ENCODE measurements at regions not wholly inside any gene's neighbourhood (a gene's known extent, or its start where the extent isn't known, plus 50 kb on each side); places are given as distances from the start of the nearest gene placed in this dataset.

DNA sequence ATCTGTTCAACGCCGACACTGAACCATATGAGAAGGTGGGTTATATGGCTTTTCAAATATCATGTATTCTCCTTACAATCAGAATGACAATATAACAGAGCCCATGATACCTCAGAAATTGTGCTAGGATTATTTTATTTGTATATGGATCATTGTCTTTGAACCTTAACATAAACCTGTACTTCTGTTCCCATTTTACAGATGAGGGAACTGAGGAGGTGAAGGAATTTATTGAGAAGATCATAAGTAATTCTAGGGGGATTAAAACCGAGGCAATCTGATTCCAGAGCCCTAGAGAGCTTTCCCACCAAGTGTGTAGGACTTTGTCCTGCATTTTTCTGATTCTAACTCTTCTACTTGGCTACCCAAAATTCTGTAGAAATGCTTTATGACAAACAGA is 279.8 kb upstream of the FANCL start:
- no peak for DNase-seq (ENCODE audit: low read depth, low spot score)

DNA sequence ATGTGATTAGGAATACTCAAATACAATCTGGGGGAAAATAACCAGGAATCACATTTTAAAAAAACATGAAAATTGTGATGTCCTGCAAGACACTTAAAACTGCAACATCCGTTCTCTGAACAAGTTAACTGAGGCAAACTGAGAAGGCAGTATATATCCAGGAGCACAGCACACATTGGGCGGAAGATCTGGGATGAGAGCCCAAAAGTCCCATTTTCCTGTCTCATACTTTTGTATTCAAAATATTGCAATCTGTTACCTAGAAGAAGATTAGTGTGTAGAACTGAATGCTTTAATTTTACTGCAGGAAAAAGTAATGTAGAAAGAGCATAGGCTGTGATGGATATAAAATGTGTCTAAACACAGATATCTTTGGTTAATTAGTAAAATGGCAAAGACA is 276.8 kb upstream of the FANCL start:
- DNase-seq (ENCODE audit: low read depth, low spot score): no peak

DNA sequence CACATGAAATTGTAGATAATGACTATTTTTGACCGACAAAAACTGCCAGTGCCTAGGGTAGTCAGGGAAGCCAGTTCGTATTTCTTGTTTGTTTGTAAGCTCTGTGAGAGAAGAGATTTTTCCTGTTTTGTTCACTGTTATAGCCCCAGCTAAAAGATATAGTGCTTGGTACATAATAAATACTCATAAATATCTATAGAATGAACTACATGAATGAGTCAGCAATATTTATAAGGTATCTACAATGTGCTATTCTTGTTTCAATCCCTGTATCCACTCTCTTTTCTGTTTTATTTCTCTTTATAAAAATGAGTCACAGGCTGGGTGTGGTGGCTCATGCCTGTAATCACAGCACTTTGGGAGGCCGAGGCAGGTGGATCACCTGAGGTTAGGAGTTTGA is 275.6 kb upstream of the FANCL start:
- DNase-seq (ENCODE audit: low read depth, low spot score): no peak

DNA sequence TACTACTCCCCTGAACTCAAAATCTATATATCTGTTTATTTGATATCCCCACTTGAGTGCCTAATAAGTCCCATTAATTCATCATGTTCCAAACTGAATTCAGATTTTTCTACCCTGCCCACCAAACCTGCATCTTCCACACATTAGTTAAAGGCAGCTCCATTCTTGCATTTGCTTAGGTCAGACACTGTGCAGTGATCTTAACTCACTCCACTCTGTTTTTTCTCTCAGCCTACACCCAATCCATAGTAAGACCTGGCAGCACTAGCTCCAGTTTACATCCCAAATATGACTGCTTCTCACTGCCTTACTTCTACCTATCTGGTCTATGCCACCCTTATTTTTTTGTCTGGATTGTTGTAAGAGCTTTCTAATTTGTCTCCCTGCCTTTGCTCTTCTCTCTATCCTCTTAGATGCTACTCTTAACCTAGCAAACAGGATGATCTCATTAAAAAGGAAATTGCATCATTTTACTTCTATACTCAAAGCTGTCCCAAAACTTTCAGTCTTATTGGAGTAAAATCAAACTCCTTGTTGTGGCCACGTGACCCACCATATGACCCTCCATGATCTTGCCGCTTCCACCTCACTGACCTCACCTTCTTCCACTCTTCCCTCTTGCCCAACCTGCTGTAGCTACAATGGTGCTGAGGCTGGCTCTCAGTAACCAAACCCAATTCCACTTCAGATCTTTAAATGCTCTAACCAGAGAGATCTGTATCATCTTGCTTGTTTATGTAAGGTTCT is 274.9 kb upstream of the FANCL start:
- DNase-seq (ENCODE audit: low read depth, low spot score): no peak

DNA sequence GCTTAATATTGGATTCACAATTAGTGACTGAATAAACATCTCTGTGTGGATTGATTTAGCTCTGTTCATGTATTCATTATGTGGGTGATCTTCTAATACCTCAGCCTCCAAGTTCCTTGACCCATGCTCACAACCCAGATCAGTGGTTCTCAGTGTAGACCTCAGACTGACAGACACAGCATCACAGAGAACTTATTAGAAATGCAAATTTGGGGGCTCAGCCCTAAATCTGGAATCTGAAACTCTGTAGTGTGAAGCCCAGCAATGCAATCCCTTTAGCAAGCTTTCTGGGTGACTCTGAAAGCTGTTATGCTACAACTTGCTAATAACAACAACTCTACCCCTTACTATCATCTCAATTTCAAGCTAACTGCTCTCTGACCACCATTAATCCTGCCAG is 273.1 kb upstream of the FANCL start:
- no peak for DNase-seq (ENCODE audit: low read depth, low spot score)

DNA sequence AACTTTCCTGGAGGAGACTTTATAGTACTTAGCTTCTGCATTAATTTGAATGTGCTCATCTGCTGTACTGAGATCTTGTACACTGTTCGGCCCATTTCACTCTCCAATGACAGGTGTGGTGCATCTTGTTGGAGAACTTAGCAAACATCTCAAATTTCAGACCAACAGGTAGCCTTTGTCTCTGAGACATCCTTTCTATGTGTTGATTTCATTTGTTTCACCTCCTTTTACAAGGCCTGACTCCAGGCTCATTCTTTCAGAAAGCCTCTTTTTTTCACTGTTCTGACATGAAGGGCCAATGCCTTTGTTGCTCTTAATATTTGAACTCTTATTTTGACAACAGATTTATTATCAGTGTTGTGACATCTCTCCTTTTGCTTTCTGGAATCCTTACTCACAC is 271.8 kb upstream of the FANCL start:
- no peak for DNase-seq (ENCODE audit: low read depth, low spot score)

DNA sequence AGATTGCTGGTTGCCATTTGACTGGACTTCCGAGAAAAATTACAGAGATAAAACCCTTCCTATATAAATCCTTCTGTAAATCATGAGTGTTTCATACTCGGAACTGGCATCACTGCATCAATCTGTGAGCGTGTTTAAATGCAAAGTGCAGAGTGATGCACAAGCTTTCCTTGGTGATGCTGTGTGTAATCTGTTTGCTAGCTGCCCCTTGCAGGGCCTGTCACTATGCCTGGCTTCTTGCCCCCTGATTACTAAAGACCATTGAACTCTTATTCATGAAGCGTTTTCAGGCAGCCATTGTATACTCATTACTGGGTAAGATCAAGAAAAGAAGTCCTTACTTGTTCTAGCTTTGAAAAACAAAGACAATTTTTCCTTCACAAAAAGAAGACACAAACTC is 266.9 kb upstream of the FANCL start:
- DNase-seq (ENCODE audit: low read depth, low spot score): no peak

DNA sequence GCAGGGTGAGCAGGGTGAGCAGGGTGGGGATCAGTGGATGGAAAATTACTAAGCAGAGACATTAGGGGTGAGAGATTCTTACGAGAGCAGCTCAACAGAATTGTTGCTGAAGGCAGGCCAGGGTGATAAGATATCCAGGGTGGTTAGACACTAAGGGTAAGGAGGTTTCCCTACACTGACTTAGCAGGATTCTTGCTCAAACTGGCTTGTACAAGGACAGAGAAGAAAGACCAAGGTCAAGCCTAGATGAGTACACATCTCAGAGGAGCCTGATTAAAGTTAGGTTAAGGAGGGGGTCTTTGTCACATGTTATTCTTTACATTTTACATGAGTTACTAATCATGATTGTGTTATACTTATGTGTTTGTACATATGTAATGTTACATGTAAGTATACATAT is 262.8 kb upstream of the FANCL start:
- DNase-seq (ENCODE audit: low read depth, low spot score): no peak

DNA sequence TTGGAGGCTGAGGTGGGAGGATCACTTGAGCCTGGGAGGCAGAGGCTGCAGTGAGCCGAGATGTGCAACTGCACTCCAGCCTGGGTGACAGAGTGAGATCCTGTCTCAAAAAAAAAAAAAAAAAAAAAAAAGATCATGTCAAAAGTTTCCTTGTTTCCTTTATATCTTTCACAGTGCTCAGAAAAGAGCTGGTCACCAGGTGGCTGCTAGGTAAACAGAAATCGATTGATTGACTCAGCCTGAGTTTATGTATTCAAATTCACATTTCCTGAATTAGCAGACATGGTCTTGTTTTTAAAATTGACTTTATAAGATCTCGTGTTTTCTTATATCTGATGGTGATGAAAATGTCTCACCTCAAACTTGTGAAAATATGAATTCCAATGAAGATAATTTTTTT is 261.8 kb upstream of the FANCL start:
- no peak for DNase-seq (ENCODE audit: low read depth, low spot score)

DNA sequence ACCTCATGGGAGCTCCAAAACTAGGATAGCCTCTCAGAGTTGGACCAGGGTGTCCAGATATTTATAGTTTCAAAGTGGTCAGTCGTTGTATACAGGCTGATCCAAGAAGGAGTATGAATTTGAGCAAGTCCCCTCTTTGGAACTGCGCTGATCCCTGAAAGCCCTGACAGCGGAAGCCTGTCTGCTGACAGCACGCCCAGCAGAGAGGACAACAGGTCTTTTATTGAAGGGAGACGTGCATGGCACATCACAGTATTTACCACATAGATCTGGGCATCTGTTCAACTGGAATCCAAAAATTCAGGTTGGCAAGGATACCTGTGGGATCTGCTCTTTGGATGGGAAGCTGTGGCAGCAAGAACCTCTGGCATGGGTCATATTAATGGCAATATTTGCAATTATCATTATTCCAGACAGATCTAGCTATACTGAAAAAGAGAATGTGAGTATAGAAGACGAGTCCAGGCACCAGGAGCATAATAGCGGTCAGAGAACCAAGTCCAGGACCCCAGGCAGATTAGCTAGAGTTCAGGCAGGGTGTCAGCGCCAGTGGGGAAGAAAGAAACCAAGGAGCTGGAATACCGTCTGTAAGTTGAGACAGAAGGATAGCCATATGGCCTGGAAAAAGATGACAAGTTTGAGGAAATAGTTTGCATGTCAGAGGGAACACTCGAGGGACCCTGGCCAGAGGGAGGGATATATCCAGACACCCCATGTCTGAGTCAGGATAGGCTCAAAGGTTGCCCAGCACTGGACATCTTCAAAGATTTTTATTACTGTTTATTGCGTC is 260.4 kb upstream of the FANCL start:
- DNase-seq (ENCODE audit: low read depth, low spot score): no peak

DNA sequence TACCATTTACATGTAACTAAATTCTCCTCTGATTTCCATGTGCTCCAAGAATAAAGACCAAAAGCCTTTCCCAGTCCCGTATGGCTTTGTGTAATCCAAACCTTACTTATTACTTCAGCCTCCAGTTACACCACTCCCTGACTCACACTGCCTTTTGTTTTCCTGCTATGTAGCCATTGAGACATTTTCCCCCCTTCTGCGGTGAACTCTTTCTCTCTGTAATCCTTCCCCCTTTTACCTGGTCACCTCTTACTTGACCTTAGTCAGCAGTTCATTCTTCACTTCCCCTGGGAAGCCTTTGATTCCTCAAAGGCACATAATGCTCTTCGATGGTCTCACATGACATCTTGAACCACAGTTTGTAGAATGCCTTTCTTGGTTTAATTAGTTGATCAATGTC is 256.0 kb upstream of the FANCL start:
- DNase-seq (ENCODE audit: low read depth, low spot score): no peak

DNA sequence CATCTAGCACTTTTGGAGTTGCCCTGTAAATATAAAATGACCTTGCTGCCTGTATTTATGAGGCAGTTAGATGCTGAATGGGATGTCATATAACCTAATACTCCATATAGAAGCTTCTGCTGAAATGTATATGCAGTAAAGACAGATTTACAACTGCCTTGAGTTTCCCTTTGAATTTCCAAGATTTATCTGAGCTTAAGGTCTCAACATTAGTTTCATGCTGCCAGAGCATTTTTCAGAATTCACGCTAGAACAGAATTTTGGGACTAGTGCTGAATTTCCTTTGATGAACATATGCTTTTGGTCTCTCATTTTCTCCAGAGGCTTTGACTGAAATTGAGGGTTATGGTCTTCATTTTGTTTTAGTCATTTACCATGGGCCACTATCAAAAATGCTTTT is 254.7 kb upstream of the FANCL start:
- DNase-seq (ENCODE audit: low read depth, low spot score): no peak

DNA sequence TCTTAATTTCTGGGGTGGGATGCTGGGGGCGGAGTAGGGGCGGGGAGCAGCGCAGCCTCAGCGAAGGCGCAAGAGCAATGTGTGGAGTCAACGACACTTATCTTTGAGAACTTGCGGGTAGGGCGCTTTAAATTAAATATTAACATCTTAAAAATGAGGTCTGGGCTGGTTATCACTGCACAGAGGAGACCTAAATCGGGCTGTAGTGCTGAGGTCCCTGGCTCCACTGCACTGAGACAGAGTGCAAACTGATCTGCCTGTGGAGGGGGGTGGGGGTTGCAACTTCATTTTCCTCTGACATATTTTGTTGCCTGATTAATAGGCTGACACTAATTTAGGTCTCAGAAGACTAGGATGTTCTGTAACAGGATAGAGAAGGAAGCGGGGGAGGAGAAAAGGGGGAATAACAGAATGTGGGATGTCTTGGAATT is 253.0 kb upstream of the FANCL start:
- no peak for DNase-seq (ENCODE audit: low read depth, low spot score)

DNA sequence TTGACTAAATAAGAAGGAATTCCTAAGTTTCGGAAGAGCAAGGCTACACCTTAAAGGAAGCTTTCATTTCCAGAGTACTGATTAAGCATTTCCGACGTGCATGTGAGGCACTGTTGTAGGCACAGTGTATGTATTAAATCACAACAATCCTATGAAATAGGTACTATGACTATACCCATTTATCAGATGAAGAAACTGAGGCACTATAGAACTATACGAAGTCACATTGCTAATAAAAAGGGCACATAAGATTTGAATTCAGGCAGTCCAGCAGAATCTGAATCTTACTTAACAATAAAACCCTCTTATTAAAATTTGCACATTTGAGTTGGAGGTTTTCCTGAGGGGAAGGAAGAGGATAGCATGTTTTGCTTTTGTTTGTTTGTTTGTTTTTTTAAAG is 243.5 kb upstream of the FANCL start:
- no peak for DNase-seq (ENCODE audit: low read depth, low spot score)

DNA sequence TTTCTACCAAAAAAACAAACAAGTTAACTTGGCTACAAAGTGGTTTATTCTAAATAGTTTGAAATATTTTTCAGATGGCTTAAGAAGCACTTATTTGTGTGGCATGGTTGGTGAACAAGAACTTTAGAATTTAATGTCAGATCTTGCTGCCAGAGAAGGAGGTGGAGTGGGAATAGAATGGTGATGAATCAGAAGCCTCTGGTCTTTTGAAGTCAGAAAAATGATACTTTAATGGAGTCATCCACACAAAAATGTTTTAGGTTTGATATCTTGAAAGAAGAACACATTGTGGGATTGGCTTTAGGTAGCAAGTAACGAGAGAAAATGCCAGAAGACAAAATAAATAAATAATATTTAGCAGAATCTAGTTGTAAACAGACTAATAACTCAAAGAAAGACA is 243.1 kb upstream of the FANCL start:
- DNase-seq (ENCODE audit: low read depth, low spot score): no peak

DNA sequence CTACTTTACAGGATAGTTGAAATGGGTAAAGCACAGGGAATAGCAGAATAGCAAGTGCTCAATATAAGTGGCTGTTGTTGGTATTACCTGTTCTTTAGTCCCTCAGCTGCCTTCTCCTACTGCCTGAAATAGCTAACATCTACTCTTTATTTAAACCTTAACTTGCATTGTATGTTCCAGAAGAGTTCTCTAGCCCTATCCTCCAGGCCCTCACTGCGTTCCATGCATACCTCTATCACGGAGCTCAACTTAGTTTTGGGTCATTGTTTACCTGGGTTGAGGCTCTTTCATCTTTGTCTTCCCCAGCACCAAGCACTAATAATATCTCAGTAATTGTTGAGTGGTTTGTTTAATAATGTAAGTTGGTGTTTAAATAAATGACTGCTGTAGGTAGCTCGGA is 242.2 kb upstream of the FANCL start:
- DNase-seq (ENCODE audit: low read depth, low spot score): no peak

DNA sequence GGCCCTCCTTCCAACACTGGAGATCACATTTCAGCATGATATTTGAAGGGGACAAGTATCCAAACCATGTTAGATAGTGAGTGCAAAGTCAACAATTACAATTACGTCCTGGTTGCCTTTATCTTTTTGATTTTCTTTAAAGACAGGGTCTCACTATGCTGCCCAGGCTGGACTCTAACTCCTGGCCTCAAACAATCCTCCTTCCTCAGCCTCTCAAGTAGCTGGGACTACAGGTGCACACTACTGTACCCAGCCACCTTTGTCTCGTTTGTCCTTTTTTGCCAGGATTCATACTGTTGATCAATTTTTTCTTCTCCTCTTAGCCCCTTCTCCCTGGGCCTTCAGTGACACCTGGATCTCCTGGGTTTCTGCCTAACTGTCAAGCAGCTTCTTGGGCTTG is 240.5 kb upstream of the FANCL start:
- DNase-seq (ENCODE audit: low read depth, low spot score): no peak

DNA sequence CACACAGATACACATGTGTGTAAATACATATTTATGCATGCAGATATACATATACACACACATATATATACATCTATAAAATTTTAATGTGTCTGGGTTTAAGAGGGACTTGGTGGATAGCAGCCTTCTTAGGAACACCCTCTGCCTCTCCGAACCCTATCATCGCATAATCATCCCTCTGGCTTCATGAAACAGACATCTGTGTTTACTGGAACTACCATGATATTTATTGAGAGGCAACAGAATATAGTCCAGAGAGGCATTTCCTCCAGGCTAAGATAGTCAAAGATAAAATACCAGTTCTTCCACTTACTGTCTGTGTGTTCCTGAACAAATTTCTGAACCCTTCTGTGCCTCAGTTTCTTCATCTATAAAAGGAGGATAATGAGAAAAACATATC is 239.0 kb upstream of the FANCL start:
- DNase-seq (ENCODE audit: low read depth, low spot score): no peak

DNA sequence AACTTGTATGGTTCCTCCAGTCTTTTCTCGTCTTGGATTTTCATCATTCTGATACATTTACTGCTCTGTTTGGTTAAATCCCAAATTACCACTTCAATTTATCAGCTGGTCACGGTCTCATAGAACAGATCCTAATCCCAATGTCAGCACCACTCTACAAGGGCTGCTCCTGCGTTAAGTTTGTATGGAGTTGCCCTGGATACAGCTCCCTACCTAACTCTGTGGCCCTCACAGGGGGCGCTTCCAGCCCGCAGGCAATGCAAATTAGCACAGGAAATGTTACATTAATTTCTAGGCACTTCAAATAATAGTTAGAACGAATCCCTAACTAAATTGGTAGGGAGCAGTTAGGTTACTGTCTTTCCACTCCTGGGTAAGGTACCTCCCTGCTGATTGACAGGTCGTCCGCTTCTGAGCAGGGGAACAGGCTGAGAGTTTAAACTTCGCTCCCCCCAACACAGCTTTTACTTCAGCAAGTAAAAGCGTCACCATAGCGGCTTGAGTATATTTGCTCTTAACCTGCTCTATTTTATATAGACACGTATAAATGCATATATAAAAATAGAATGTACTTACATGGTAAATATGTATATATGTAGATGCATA is 238.5 kb upstream of the FANCL start:
- no peak for DNase-seq (ENCODE audit: low read depth, low spot score)

DNA sequence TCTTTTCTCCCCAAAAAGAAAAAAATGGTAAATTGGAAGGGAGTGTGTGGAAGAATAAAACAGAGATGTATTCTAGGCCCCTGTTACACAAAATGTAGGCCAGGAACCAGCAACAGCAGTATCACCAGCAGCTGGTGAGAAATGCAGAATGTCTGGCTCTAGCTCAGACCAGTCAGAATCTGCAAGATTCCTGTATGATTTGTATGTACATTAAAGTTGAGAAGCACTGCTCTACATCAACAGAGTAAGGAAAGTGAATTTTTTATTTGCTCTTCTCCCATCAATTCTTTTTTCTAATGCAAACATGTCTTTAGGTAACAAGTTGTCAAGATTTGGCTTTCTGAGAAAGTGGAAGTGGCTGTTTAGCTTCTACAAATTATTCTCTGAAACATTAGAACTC is 235.4 kb upstream of the FANCL start:
- DNase-seq (ENCODE audit: low read depth, low spot score): no peak

DNA sequence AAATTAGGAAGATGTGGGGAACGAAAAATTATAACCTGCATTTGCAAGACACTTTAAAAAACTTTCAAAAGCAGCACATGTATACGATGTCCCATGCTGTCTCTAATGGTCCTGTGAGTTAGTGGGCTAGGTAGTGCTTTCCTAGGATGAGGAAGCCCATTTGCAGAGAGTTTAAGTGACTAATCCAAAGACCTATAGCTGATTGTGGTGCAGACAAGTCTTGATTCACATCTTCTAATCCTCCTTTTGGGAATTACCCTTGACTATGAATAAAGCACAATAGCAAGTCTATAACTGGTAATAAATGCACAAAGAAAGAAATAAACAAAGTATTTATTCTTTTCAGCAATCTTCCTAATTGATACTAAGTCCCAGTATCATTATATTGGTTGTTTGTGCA is 234.6 kb upstream of the FANCL start:
- DNase-seq (ENCODE audit: low read depth, low spot score): no peak

DNA sequence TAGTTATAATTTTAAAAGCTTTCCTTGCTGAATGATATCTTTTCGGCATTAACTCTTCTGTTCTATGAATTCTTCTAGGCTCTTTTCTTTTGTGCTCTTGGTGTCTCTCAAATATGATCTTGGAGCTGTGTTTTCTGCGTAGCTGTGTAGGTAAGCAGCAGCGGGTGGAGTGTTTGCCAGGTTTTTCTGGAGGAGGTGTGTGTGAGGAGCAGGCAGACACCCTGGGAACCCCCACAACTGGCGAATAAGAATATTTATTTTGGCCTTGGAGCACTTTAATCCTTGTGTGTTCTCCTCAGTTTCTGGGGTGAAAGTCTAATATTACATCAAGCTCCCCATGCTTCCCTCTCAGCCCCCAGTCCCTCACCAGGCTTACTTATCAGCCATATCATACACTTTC is 232.0 kb upstream of the FANCL start:
- DNase-seq (ENCODE audit: low read depth, low spot score): no peak

DNA sequence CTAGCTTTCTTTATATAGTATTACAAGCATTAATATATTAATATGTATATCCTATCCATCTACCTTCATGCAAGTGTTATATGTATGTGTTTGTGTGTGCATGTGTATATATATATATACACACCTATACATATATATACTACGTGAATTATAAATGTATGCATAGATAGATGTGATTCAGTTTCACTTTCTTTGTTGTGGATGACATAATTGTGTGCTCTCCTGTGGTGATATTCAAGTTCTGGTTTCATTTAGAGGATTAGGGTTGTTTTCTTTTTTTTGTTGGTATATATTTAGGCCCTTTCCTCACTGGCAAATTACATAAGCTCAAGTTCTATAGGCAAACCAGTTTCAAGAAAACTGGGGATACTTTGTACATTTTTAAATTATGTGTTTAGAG is 225.7 kb upstream of the FANCL start:
- no peak for DNase-seq (ENCODE audit: low read depth, low spot score)
